Sigmoid colon (tissue), 6 donors: ENCODE measurements at regions not wholly inside any gene's neighbourhood (a gene's known extent, or its start where the extent isn't known, plus 50 kb on each side); places are given as distances from the start of the nearest gene placed in this dataset.

Experiments
- DNase-seq: peaks from one replicate; pipeline ENCODE4 v3.0.0-alpha.2; 2019
- H3K27ac ChIP-seq, 4 donors: fragments of 200-600 bp; sonication (generic); one replicate each; pipeline ENCODE4 v1.5.1; 2016 to 2019; ENCODE audit warnings: mild to moderate bottlenecking in 1 of 4
- H3K27me3 ChIP-seq, 3 donors: fragments of 200-600 bp; sonication (generic); one replicate each; pipeline ENCODE4 v1.5.1; 2019; ENCODE audit warnings: mild to moderate bottlenecking in 1 of 3
- H3K36me3 ChIP-seq, 4 donors: fragments of 200-600 bp; sonication (generic); one replicate each; pipeline ENCODE4 v1.5.1; 2016 to 2019
- H3K4me1 ChIP-seq, 4 donors: fragments of 200-600 bp; sonication (generic); one replicate each; pipeline ENCODE4 v1.5.1; 2017 to 2019
- H3K4me3 ChIP-seq, 4 donors: fragments of 200-600 bp; sonication (generic); one replicate each; pipeline ENCODE4 v1.5.1; 2017 to 2019; ENCODE audit warnings: mild to moderate bottlenecking in 2 of 4, moderate library complexity in 1 of 4
- H3K9me3 ChIP-seq, 4 donors: fragments of 200-600 bp in 3 of 4; sonication (generic) in 3 of 4; one replicate each; pipeline versions ENCODE4 v1.5.1 to v1.6.1; 2013 to 2019
- CTCF ChIP-seq, 4 experiments: fragments of 450-650 bp in 3 of 4; fragments of 200-600 bp in 1 of 4; IDR thresholded peaks; one replicate each; pipeline ENCODE4 v1.5.1; 2016 to 2019; ENCODE audit warnings: antibody characterized with exemption in 4 of 4, mild to moderate bottlenecking in 3 of 4, moderate library complexity in 2 of 4
- EP300 ChIP-seq, 4 donors: sonication (generic); formaldehyde crosslinking; IDR thresholded peaks; one replicate each; pipeline ENCODE4 v1.6.1; 2017; ENCODE audit warnings: antibody characterized with exemption in 4 of 4
- POLR2A ChIP-seq, 2 donors: fragments of 450-650 bp; IDR thresholded peaks; one replicate each; pipeline ENCODE4 v1.6.1; 2016; ENCODE audit warnings: antibody characterized with exemption in 2 of 2, mild to moderate bottlenecking in 2 of 2, moderate library complexity in 2 of 2
- POLR2AphosphoS5 ChIP-seq, 4 donors: sonication (generic); formaldehyde crosslinking; IDR thresholded peaks; one replicate each; pipeline ENCODE4 v1.6.1; 2017; ENCODE audit warnings: antibody characterized with exemption in 4 of 4
- WGBS, 2 donors: extraction: QIAGEN DNeasy Blood & Tissue Kit; methylation state at CpG; one replicate each; pipeline ENCODE4 v1.1.7; 2013; 5-methylcytosine and 5-hydroxymethylcytosine counted together
- intact Hi-C: fragments of 100-400 bp; cut with DNase I; formaldehyde crosslinking; loops from one replicate; pipeline ENCODE4 v1.15.1; 2023
- donor health status: healthy with polysubstance abuse.
- donor health status: healthy.

- intact Hi-C loops = loop anchor here (10.0 kb wide), 1 partner anchor 162 kb away; no protein-coding TSS in a partner anchor
Measured at GRCh38 chr6:160933256-160933655, 58.3 kb upstream of the MAP3K4 start.

GRCh38 chr6:160934157-160934556, 57.4 kb upstream of the MAP3K4 start:
- WGBS, 2 donors = 82 to 89% methylated on average over 3 of the region's 3 CpGs
- Histone ChIP-seq H3K36me3 (no peaks in the 10 kb centered on the region), H3K27ac (no peak overlapping the region), H3K27me3 (peaks cover 0 to 8% (median 0%) of the 10 kb centered on the region in 3 donors), H3K4me1 (peaks cover 0 to 12% (median 8%) of the 10 kb centered on the region in 4 donors), H3K4me3 (no peak overlapping the region), H3K9me3 (no peaks in the 10 kb centered on the region)
- intact Hi-C loops = loop anchor here (10.0 kb wide), 1 partner anchor 161 kb away; no protein-coding TSS in a partner anchor
- no peak for TF ChIP-seq CTCF (IDR thresholded peaks at IDR 0.05)
- no peak for TF ChIP-seq POLR2A (IDR thresholded peaks at IDR 0.05)
- no peak for DNase-seq

More at GRCh38 chr6:160933256-160933655, 58.3 kb upstream of the MAP3K4 start:
- Histone ChIP-seq H3K4me1 (peaks cover 0 to 12% (median 8%) of the 10 kb centered on the region in 4 donors), H3K36me3 (no peaks in the 10 kb centered on the region), H3K9me3 (no peaks in the 10 kb centered on the region), H3K27ac (no peak overlapping the region), H3K27me3 (peaks cover 0 to 8% (median 0%) of the 10 kb centered on the region in 3 donors), H3K4me3 (no peak overlapping the region)
- TF ChIP-seq POLR2AphosphoS5 (IDR thresholded peaks at IDR 0.05) (no peak), CTCF (IDR thresholded peaks at IDR 0.05) (no peak), POLR2A (IDR thresholded peaks at IDR 0.05) (no peak), EP300 (IDR thresholded peaks at IDR 0.05) (no peak)
- no peak for DNase-seq
- 63 to 68% methylated on average over 8 of the region's 8 CpGs for WGBS, 2 donors

- H3K9me3 ChIP-seq = no peaks in the 10 kb centered on the region
- H3K4me3 ChIP-seq = no peak overlapping the region
- no peak overlapping the region for H3K27ac ChIP-seq
- no peaks in the 10 kb centered on the region for H3K36me3 ChIP-seq
- no peak for DNase-seq
- TF ChIP-seq CTCF (IDR thresholded peaks at IDR 0.05) = no peak
- no peak for TF ChIP-seq EP300 (IDR thresholded peaks at IDR 0.05)
- TF ChIP-seq POLR2A (IDR thresholded peaks at IDR 0.05) = no peak
- TF ChIP-seq POLR2AphosphoS5 (IDR thresholded peaks at IDR 0.05) = no peak
- no peaks in the 10 kb centered on the region for H3K27me3 ChIP-seq
- WGBS, 2 donors = 86 to 90% methylated on average over 4 of the region's 4 CpGs
- no peaks in the 10 kb centered on the region for H3K4me1 ChIP-seq
- intact Hi-C loops = no loop called here
Measured at GRCh38 chr6:160940197-160940596, 51.4 kb upstream of the MAP3K4 start.
